SK-N-SH treated with all-trans-retinoic acid at 6 μM for 48 hours (cell line): ENCODE measurements at regions not wholly inside any gene's neighbourhood (a gene's known extent, or its start where the extent isn't known, plus 50 kb on each side); places are given as distances from the start of the nearest gene placed in this dataset.

Source experiments
- ARNTL ChIP-seq: fragments of 450-650 bp; formaldehyde crosslinking; IDR thresholded peaks from 2 replicates; pipeline ENCODE4 v1.5.0; 2020; ENCODE audit warnings: low read depth, mild to moderate bottlenecking, moderate library complexity, borderline replicate concordance
- CREB5 ChIP-seq: fragments of 250-450 bp; sonication (Bioruptor Pico); IDR thresholded peaks from 2 replicates; pipeline ENCODE4 v1.5.1; 2020; ENCODE audit warnings: low read depth, mild to moderate bottlenecking, moderate library complexity
- CSDC2 ChIP-seq: fragments of 250-450 bp; sonication (Bioruptor Pico); IDR thresholded peaks from 2 replicates; pipeline ENCODE4 v1.5.0; 2020; ENCODE audit warnings: mild to moderate bottlenecking, moderate library complexity
- CSRNP3 ChIP-seq: fragments of 250-450 bp; sonication (Bioruptor Pico); IDR thresholded peaks from 2 replicates; pipeline ENCODE4 v1.5.1; 2021; ENCODE audit warnings: mild to moderate bottlenecking, moderate library complexity
- RARB ChIP-seq: fragments of 250-450 bp; sonication (Bioruptor Pico); IDR thresholded peaks from 2 replicates; pipeline ENCODE4 v1.8.0; 2021; ENCODE audit warnings: mild to moderate bottlenecking, moderate library complexity
- TSHZ2 ChIP-seq: fragments of 250-450 bp; sonication (Bioruptor Pico); IDR thresholded peaks from 2 replicates; pipeline ENCODE4 v1.5.0; 2020; ENCODE audit warnings: mild to moderate bottlenecking, moderate library complexity
- ZC3H10 ChIP-seq: fragments of 250-450 bp; sonication (Bioruptor Pico); IDR thresholded peaks from 2 replicates; pipeline ENCODE4 v1.5.1; 2021; ENCODE audit warnings: mild to moderate bottlenecking, moderate library complexity
- ZFP30 ChIP-seq: fragments of 450-650 bp; formaldehyde crosslinking; IDR thresholded peaks from 2 replicates; pipeline ENCODE4 v1.5.0; 2022; ENCODE audit warnings: mild to moderate bottlenecking, moderate library complexity
- ZNF565 ChIP-seq: fragments of 450-650 bp; formaldehyde crosslinking; conservative IDR thresholded peaks from 2 replicates; pipeline ENCODE4 v1.5.0; 2020; ENCODE audit warnings: low read depth, mild to moderate bottlenecking, moderate library complexity
- ZNF8 ChIP-seq: fragments of 450-650 bp; formaldehyde crosslinking; IDR thresholded peaks from 2 replicates; pipeline ENCODE4 v1.5.0; 2020; ENCODE audit warnings: mild to moderate bottlenecking, moderate library complexity
- TF ChIP-seq, protein P1 (sequence below): fragments of 250-450 bp; sonication (Bioruptor Pico); IDR thresholded peaks from 2 replicates; pipeline ENCODE4 v1.8.0; 2021; ENCODE audit warnings: low read depth, mild to moderate bottlenecking, moderate library complexity, borderline replicate concordance

- TF ChIP-seq CSDC2 (CRISPR knock-in tag) = no peak
- TF ChIP-seq, protein P1, sequence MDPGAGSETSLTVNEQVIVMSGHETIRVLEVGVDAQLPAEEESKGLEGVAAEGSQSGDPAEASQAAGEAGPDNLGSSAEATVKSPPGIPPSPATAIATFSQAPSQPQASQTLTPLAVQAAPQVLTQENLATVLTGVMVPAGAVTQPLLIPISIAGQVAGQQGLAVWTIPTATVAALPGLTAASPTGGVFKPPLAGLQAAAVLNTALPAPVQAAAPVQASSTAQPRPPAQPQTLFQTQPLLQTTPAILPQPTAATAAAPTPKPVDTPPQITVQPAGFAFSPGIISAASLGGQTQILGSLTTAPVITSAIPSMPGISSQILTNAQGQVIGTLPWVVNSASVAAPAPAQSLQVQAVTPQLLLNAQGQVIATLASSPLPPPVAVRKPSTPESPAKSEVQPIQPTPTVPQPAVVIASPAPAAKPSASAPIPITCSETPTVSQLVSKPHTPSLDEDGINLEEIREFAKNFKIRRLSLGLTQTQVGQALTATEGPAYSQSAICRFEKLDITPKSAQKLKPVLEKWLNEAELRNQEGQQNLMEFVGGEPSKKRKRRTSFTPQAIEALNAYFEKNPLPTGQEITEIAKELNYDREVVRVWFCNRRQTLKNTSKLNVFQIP (CRISPR knock-in tag) = no peak
- TF ChIP-seq ARNTL (CRISPR knock-in tag) = no peak
- TF ChIP-seq ZC3H10 (CRISPR knock-in tag) = no peak
- TF ChIP-seq TSHZ2 (CRISPR knock-in tag) = no peak
- TF ChIP-seq ZFP30 (CRISPR knock-in tag) = no peak
- no peak for TF ChIP-seq ZNF8 (CRISPR knock-in tag)
- TF ChIP-seq CREB5 = no peak
- no peak for TF ChIP-seq CSRNP3 (CRISPR knock-in tag)
- no peak for TF ChIP-seq RARB (CRISPR knock-in tag)
- TF ChIP-seq ZNF565 = no peak
These were observed 358.8 kb upstream of the CDH5 start for GRCh38 chr16:66007717-66008116.
